Type B pancreatic cell (in vitro differentiated cells): ENCODE measurements at regions not wholly inside any gene's neighbourhood (a gene's known extent, or its start where the extent isn't known, plus 50 kb on each side); places are given as distances from the start of the nearest gene placed in this dataset.

Experiments
- DNase-seq: peaks from one replicate; pipeline ENCODE4 v3.0.0; 2021; ENCODE audit warnings: mixed read lengths; ENCODE audit not compliant: unreplicated experiment; ENCODE audit errors: extremely low spot score
- H3K27ac Mint-ChIP-seq: 2 replicates; pipeline ENCODE4 v1.8.0; 2021; ENCODE audit warnings: mild to moderate bottlenecking, mixed read lengths
- H3K27me3 Mint-ChIP-seq: 2 replicates; pipeline ENCODE4 v1.8.0; 2021; ENCODE audit warnings: mixed read lengths
- H3K36me3 Mint-ChIP-seq: 2 replicates; pipeline ENCODE4 v1.8.0; 2021; ENCODE audit warnings: mixed read lengths
- H3K4me1 Mint-ChIP-seq: one replicate; pipeline ENCODE4 v1.8.0; 2021; ENCODE audit warnings: mixed read lengths; ENCODE audit not compliant: unreplicated experiment
- H3K4me3 Mint-ChIP-seq: 2 replicates; pipeline ENCODE4 v1.8.0; 2021; ENCODE audit warnings: mild to moderate bottlenecking, mixed read lengths
- H3K9me3 Mint-ChIP-seq: 2 replicates; pipeline ENCODE4 v1.8.0; 2021; ENCODE audit warnings: mixed read lengths
- TF ChIP-seq, protein P1 (sequence below): fragments of 200-600 bp; sonication (generic); conservative IDR thresholded peaks from 2 replicates; pipeline ENCODE4 v1.5.0; 2021; ENCODE audit warnings: antibody characterized with exemption, mild to moderate bottlenecking

DNA sequence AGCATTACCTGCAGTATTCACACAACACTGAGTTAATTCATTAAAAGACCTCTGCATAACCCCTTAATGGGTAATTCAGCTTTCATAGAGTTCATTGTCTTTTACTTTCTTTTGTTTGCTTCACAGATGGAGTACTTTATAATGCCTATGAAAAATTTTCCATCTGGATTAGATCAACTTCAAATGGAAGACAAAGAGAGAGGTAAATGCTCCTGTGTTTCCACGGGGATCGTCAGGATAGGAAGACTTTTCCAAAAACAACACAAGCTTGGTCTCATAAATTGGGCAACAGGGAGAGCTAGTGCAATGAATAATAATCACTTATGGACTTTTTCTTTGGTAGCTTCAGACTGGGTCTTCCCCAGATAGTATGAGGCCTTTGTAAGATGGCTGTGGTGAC, 100.7 kb downstream of the ICOS start:
- no peaks in the 10 kb centered on the region for H3K36me3 Mint-ChIP-seq
- H3K4me3 Mint-ChIP-seq: no peak overlapping the region
- no peak overlapping the region for H3K27ac Mint-ChIP-seq
- DNase-seq: no peak
- H3K4me1 Mint-ChIP-seq: peaks cover 18% of the 10 kb centered on the region
- H3K27me3 Mint-ChIP-seq: peaks cover 10% of the 10 kb centered on the region
- H3K9me3 Mint-ChIP-seq: peaks cover under 1% of the 10 kb centered on the region
- TF ChIP-seq, protein P1, sequence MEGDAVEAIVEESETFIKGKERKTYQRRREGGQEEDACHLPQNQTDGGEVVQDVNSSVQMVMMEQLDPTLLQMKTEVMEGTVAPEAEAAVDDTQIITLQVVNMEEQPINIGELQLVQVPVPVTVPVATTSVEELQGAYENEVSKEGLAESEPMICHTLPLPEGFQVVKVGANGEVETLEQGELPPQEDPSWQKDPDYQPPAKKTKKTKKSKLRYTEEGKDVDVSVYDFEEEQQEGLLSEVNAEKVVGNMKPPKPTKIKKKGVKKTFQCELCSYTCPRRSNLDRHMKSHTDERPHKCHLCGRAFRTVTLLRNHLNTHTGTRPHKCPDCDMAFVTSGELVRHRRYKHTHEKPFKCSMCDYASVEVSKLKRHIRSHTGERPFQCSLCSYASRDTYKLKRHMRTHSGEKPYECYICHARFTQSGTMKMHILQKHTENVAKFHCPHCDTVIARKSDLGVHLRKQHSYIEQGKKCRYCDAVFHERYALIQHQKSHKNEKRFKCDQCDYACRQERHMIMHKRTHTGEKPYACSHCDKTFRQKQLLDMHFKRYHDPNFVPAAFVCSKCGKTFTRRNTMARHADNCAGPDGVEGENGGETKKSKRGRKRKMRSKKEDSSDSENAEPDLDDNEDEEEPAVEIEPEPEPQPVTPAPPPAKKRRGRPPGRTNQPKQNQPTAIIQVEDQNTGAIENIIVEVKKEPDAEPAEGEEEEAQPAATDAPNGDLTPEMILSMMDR: no peak

DNA sequence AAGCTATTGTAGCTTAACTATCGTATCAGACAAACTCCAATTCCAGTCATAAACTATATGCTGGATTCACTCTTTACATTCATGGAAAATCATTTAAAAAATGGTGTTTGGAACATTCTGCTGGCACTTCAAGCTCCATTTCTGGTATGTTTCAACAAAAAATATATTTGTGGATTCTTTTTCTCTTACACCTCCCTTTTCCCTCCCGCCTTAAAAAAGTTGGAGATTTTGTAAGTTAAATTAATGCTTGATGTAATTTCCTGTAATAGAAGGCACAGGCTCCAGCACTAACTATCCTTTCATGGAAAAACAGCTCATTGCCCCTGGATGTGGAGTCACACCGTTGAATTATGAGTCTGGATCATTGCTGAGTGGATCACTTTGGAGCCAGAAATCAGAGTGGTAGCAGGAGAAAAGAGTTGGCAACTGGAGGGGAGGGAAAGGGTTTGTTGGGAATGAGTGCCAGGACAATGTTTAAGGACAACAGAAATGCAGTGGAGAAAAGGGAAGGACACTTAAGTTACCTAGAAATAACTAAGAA, 102.8 kb downstream of the ICOS start:
- Mint-ChIP-seq H3K27ac (no peak overlapping the region), H3K4me1 (peaks cover 18% of the 10 kb centered on the region), H3K9me3 (peaks cover 5% of the 10 kb centered on the region), H3K36me3 (no peaks in the 10 kb centered on the region), H3K27me3 (peaks cover 10% of the 10 kb centered on the region), H3K4me3 (no peak overlapping the region)
- TF ChIP-seq, protein P1: no peak
- DNase-seq: no peak

GRCh38 chr2:204040016-204040415, 103.5 kb downstream of the ICOS start:
- Mint-ChIP-seq H3K4me3 (no peak overlapping the region), H3K27ac (no peak overlapping the region), H3K4me1 (peaks cover 18% of the 10 kb centered on the region), H3K27me3 (peaks cover 10% of the 10 kb centered on the region), H3K9me3 (peaks cover 5% of the 10 kb centered on the region), H3K36me3 (no peaks in the 10 kb centered on the region)
- no peak for DNase-seq
- TF ChIP-seq, protein P1: no peak

GRCh38 chr2:204042401-204042800, 105.8 kb downstream of the ICOS start:
- TF ChIP-seq, protein P1: no peak
- H3K4me1 Mint-ChIP-seq: peaks cover 15% of the 10 kb centered on the region
- no peaks in the 10 kb centered on the region for H3K36me3 Mint-ChIP-seq
- H3K27me3 Mint-ChIP-seq: peaks cover 10% of the 10 kb centered on the region
- H3K9me3 Mint-ChIP-seq: peaks cover 5% of the 10 kb centered on the region
- no peak overlapping the region for H3K27ac Mint-ChIP-seq
- no peak for DNase-seq
- no peak overlapping the region for H3K4me3 Mint-ChIP-seq

GRCh38 chr2:204046145-204046544, 109.6 kb downstream of the ICOS start:
- DNase-seq: no peak
- TF ChIP-seq, protein P1: no peak
- H3K27ac Mint-ChIP-seq: no peak overlapping the region
- peaks cover 12% of the 10 kb centered on the region for H3K27me3 Mint-ChIP-seq
- H3K4me1 Mint-ChIP-seq: no peaks in the 10 kb centered on the region
- no peaks in the 10 kb centered on the region for H3K36me3 Mint-ChIP-seq
- H3K4me3 Mint-ChIP-seq: no peak overlapping the region
- peaks cover 5% of the 10 kb centered on the region for H3K9me3 Mint-ChIP-seq

DNA sequence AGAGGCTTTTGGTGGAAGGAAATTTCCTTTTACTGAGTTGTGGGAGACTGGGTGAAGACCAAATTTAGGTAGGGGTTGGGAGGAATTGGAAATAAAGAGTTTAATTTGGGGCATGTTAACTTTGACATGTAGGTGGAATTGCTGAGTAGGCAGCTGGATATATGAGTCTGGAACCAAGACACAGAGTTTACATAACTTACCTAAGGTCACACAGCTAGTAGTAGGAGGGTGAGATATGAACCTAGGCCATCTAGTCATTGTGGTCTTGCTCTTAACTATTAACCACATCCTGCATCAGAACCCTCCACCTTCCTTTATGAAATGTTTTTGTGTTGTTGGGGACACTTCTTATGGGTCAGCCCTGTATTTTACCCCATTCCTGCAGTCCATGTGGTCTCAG, 113.1 kb downstream of the ICOS start:
- H3K27me3 Mint-ChIP-seq: peaks cover 12% of the 10 kb centered on the region
- no peaks in the 10 kb centered on the region for H3K4me1 Mint-ChIP-seq
- no peak overlapping the region for H3K4me3 Mint-ChIP-seq
- no peak for DNase-seq
- no peak overlapping the region for H3K27ac Mint-ChIP-seq
- H3K36me3 Mint-ChIP-seq: no peaks in the 10 kb centered on the region
- TF ChIP-seq, protein P1: no peak
- H3K9me3 Mint-ChIP-seq: no peaks in the 10 kb centered on the region
